HG03139 (cell line): ENCODE measurements at regions not wholly inside any gene's neighbourhood (a gene's known extent, or its start where the extent isn't known, plus 50 kb on each side); places are given as distances from the start of the nearest gene placed in this dataset.

Experiments
- ATAC-seq: cut with Tn5 transposase; IDR thresholded peaks from one replicate; pipeline ENCODE4 v1.9.1; 2021; ENCODE audit not compliant: unreplicated experiment

GRCh38 chr9:38229504-38230155, 160.6 kb upstream of the SHB start:
- ATAC-seq = no peak

DNA sequence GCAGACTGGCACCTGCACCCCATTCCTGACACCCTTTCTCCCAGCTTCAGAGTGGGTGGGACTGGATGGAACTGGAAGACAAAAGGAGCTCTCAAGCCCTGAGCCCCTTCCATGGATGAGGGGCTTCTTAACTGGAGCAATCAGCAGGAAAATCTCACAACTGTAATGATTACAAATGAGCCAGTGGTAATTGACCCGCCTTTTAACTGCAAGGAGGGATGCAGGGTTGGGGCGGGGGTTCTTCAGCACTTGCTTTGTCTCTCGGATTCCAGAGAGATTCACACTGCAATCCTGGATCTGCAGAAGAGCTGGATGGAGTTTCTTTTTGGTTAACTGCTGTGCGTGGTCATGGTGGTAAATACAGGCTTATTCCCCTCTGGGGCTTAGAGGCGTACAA, 160.1 kb upstream of the SHB start:
- no peak for ATAC-seq

DNA sequence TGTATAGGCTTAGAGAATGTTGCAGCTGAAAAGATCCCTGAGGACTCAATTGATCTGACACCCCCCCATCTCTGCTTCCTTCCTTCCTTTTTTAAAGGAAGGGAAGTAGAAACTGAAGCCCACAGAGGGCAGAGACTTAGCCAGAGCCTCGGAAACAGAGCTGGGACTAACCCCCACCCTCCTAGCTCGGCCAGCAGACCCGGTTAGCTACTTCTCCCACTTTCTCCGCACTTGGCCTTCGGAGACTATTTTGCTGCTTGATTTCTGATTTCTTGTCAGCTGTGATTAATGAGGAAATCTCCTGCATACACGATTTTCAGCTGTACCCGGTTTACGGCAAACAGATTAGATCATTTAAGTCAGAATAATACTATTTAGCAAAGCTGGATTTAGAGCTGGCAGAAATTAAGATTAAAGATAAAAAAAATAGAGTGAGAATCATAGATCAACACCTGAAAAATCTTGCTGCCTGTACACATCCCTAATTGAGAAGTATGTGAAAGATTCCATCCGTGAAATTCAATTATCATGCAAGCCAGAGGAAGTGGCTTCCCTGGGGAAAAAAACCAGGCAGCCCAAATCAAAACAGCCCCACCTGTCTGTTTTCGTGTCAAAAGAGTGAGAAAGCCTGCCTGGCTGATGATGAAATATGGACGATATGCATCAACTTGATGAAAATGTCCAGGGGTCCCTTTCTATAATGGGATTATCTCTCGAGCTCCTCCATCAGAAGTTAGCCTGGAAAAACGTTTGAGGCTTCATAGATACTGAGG, 159.5 kb upstream of the SHB start:
- ATAC-seq = no peak

- peak; percentile 24 for ATAC-seq
These were observed 158.6 kb upstream of the SHB start for GRCh38 chr9:38227656-38228055.

DNA sequence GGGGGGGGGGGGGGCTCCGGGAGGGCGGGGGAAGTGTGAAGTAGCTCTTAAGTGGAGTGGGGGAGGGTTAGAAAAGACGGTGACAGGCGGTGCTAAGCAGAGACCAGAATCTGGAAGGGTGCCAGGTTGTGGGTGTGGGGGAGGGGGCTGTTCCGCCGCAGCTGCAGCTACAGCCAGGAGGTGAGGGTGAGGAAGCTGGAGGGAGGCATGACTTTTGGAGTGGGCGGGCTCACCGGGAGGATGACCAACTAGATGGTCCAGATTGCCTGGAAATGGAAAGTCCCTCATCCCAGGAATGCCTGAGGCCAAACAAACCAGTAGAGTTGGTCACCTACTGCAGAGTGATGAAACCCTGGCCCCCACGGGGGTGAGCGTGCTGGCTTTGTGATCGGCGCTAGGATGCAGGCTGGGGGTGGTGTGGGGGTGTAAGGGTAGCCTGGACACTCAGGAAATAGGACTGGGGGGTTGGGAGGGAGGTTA, 158.1 kb upstream of the SHB start:
- ATAC-seq = peak; percentile 60

DNA sequence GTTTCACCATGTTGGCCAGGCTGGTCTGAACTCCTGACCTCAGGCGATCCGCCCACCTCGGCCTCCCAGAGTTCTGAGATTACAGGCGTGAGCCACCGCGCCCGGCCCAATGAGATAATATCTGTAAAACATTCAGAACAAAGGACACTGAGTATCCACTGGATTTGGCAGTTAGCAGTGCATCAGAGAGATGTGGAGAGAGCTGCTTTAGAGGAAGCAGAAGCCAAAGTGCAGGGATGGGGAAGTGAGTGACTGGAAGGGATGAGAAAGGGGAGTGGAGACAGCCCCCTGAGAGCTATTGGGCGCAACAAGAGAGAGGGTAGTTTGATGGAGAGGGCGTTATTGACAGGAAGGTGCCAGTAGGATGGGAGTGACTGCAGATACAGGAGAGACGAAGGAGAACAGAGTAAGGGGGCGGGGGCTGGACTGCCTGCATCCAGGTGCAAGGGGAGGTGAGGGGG, 157.5 kb upstream of the SHB start:
- ATAC-seq = no peak

DNA sequence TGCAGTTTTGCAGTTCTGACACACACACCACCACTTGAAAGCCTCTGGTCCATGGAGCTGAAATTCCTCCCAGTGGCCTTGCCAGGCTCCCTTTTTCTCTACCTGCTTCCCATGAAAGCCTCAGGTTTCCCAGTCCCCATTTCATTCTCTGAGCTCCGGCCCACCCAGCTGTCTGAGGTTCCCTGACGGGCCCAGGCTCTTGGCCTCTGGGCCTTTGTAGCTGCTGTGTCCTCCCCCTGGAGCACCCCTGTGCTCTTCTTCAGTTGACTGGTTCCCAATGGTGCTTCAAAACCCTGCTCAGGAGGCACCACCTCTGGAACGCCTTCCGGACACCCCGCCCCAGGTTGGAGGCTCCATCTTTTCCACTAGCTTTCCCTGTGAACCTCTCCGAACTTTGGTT, 155.9 kb upstream of the SHB start:
- no peak for ATAC-seq

- ATAC-seq = no peak
These were observed 147.5 kb upstream of the SHB start for GRCh38 chr9:38216572-38216971.

- no peak for ATAC-seq
These were observed 146.4 kb upstream of the SHB start for GRCh38 chr9:38215465-38215864.

DNA sequence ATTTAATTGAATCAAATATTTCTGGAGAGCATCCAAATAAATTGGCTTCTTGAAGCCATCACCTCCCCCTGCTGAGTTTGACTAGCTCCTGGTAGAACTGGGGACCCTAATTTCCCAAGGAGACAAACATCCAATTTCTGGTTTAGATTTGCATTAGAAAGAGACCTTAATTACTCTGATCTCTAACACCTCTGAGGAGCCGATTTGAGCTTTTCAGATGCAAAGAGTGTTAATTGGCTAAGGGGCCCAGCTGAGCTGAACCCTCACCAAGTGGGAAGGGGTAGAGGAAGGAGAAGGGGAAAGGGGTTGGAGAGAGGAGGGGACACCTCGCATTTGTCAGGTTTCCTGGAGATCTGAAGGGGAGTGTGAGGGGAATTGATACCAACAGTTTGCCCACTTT, 145.4 kb upstream of the SHB start:
- no peak for ATAC-seq

DNA sequence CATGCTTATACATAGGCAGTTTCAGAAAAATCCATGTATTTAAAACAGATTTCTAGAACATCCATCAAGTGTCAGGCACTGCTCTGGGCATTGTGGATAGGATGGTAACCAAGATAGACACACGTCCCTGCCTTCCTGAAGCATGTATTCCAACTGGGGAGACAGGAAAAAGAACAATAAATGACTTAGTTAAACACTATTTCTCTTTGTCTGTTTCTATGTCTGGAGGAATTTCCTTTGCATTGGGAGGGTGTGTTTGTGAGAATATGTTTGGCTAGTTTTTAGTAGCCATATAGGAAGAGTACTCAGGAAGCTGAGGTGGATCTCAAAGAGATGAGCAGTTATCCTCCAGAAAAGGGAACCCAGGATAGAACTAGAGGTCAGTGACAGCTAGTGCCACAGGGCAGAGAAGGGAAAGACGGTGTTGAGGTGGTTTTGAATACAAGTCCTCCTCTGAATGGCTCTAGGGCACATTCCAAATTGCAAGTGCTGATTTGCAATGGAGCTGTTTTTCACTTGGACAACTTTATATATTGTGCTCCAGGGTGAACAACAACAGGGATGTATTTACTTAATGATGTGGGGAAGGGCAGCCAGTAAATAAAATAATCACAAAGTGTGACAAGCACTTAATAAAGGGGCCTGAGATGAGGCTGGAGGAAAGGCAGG, 144.7 kb upstream of the SHB start:
- ATAC-seq = no peak

DNA sequence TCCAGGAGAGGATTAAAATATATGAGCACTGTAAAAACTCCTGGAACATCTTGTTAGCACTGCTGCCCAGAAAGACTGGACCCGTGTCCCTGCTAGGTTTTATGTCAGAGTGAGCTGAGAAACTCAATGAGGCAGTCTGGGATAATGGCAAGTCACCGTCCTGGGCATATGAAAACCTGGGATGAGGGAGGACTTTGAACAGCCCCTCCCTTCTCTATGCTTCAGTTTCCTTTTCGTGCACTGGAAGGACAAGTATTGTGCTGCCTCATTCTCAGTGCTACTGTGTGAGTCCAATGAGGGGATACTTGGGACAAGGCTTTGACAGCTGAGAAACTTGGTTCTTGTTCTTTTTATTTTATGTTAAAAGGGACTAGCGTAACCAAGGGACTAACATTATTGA, 143.0 kb upstream of the SHB start:
- ATAC-seq = no peak

GRCh38 chr9:38211002-38211401, 142.0 kb upstream of the SHB start:
- ATAC-seq = no peak

GRCh38 chr9:38208206-38208901, 139.3 kb upstream of the SHB start:
- no peak for ATAC-seq

- ATAC-seq = no peak
These were observed 138.3 kb upstream of the SHB start for GRCh38 chr9:38207247-38207778.

DNA sequence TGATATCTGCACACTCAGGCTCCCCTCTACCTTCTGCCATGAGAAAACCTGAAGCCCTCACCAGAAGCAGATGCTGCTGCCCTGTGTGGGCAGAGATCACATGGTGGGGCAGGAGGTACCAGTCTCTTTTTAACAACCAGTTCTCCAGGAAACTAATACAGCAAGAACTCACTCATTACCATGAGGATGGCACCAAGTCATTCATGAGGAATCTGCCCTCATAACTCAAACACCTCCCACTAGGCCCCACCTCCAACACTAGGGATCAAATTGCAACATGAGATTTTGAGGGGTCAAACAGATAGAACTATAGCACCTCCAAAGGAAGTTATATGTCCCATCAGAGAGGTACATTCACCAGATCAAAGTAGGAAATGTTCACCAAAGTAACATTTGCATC, 136.3 kb upstream of the SHB start:
- no peak for ATAC-seq

GRCh38 chr9:38202336-38202938, 133.4 kb upstream of the SHB start:
- ATAC-seq = no peak

DNA sequence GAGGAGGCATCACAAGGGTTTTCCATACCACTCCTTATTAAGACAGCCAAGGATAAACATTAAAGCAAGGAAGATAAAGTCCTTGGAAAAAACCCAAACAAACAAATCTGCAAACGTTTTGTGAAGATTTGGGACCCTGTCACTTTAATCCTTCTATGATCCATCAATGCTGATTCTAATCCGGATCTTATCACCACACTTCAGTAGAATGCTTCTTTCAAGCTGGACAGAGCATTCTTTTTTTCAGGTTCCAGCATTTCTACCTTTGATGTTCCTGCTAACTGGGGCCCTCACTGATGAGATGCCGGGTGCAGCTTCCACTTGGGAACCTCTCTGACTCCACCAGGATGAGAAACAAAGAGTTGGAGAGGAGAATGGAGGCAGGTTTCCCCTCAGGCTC, 132.8 kb upstream of the SHB start:
- ATAC-seq = no peak

DNA sequence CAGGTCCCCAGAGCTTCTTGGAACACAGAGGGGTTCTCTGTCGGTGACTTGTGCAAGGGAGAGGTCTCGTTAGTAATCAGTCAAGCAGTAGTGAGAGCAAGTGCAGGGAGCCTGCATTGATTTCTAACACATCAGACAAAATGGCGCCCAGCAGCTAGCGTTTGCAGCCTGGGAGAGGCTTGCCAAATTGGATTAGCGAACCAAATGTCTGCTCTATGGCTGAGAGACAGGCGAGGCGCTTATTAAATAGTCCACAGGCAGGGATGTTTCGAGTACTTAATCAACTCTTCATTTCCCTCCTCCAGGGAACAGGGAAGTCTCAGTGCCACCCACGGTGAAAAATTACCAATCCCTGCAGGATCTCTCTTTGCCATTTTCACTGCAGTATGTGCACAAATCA, 131.4 kb upstream of the SHB start:
- ATAC-seq = no peak

DNA sequence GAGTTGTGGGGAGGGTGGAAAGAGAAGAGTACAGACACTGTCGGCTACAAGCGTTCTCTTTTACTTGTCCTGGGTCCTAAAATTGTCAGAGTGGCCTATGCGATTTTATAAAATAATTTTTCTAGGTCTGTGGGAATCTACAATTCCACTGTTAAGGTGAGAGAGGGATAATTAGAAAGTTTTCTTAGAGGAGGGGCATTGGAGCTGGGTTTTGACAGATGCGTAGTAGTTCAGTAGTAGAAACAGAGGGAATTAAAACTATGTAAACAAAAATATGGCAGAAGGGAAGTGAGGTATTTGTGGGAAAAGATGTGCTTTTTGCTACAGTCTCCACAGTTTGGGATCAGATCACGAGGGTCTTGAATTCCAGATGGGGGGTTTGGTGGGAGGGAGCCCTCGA, 129.1 kb upstream of the SHB start:
- no peak for ATAC-seq

GRCh38 chr9:38196714-38197113, 127.7 kb upstream of the SHB start:
- ATAC-seq = no peak
